ENCODE measurements at regions not wholly inside any gene's neighbourhood (a gene's known extent, or its start where the extent isn't known, plus 50 kb on each side); places are given as distances from the start of the nearest gene placed in this dataset.
A peak's percentile ranks its signal among the peaks of the same experiment; 100 is the strongest.

GRCh38 chr17:77279448-77280303 is 138.9 kb downstream of the SEC14L1 start:
- Mint-ChIP-seq H3K27me3 (peaks cover 0 to 16% of the 10 kb centered on the region in 2 donors), H3K9me3 (no peaks in the 10 kb centered on the region), H3K27ac (peak overlapping the region; percentile 48 to 80), H3K4me1 (peaks cover 14 to 18% (median 16%) of the 10 kb centered on the region in 3 donors), H3K36me3 (no peaks in the 10 kb centered on the region), H3K4me3 (peak overlapping the region; percentile 76 to 78 (median 77))
- no peaks in the 10 kb centered on the region for H3K36me3 ChIP-seq (ENCODE audit: control insufficient read depth in 2 of 2, extremely low read depth in 1 of 2, insufficient read depth in 1 of 2, low read length in 1 of 2)
- DNase-seq (no peak), ATAC-seq (replicated peaks in 1 of 4) (no peak)
- peaks cover 0 to 48% of the 10 kb centered on the region in 2 experiments for H3K27me3 ChIP-seq (replicated peaks in 1 of 2; ENCODE audit: control insufficient read depth in 2 of 2, extremely low read depth in 1 of 2, insufficient read depth in 2 of 2, low read length in 1 of 2)
- no peaks in the 10 kb centered on the region for H3K9me3 ChIP-seq
- CTCF ChIA-PET = no interaction called here
- no peak overlapping the region for H3K27ac ChIP-seq (ENCODE audit: low read length)
- H3K4me1 ChIP-seq (ENCODE audit: control insufficient read depth in 1 of 2, extremely low read depth in 1 of 2, insufficient read depth in 2 of 2, low read length in 2 of 2) = peaks cover 0 to 16% of the 10 kb centered on the region in 2 experiments
- WGBS (ENCODE audit: insufficient coverage) = 79% methylated on average over 7 of the region's 20 CpGs
- H3K4me3 ChIP-seq (ENCODE audit: control insufficient read depth in 1 of 2, extremely low read depth in 1 of 2, low read length in 1 of 2) = no peak overlapping the region
- POLR2A ChIA-PET = no interaction called here

DNA sequence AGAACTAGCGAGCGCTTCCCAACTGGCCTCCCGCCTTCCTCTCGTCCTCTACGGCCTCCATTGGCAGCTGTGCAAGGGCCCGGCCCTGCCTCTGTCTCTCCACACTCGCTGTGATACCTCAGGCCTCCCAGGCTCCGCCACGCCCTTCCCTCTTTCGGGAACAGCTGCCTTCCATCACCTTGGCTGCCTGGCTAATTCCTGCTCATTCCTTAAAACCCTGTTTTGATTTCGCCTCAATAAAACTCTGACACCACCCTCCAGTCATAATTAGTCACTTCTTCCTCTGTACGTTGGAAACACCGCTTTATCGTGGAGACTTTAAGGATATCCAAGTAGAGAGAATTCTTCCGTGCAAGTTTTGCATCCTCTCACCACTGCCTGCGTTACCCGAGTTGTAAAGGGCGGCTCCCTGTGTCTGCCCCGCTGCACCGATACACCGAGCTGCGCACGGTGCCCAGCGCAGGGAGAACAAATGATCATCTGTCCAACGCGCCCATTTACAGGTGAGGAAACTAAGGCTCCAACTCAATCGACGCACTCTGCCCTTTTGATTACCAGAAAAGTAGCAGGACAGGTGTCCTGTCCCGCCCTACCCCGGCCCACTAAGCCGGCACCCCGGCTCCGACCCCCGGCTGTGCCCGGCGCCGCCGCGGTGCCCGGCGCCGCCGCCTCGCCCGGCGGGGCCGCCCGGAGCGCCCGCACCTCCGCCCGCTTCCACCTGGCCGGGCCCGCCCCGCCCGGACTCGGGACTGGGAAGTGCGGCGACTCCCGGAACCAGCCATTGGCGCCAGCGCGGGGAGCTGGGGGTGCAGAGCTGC is 139.7 kb downstream of the SEC14L1 start:
- ChIA-PET POLR2A (no interaction called here), CTCF (interaction anchor here in 1 of 2 donors (1.0 kb wide), 1 partner anchor 9 kb away, joined by 3 read pairs; no protein-coding TSS in a partner anchor)
- WGBS (ENCODE audit: insufficient coverage) = 21% methylated on average over 62 of the region's 63 CpGs
- Histone ChIP-seq H3K36me3 (ENCODE audit: control insufficient read depth in 2 of 2, extremely low read depth in 1 of 2, insufficient read depth in 1 of 2, low read length in 1 of 2) (no peaks in the 10 kb centered on the region), H3K9me3 (no peaks in the 10 kb centered on the region), H3K4me3 (ENCODE audit: control insufficient read depth in 1 of 2, extremely low read depth in 1 of 2, low read length in 1 of 2) (peak overlapping the region; percentile 25 to 31), H3K27ac (ENCODE audit: low read length) (no peak overlapping the region), H3K4me1 (ENCODE audit: control insufficient read depth in 1 of 2, extremely low read depth in 1 of 2, insufficient read depth in 2 of 2, low read length in 2 of 2) (peaks cover 0 to 16% of the 10 kb centered on the region in 2 experiments), H3K27me3 (replicated peaks in 1 of 2; ENCODE audit: control insufficient read depth in 2 of 2, extremely low read depth in 1 of 2, insufficient read depth in 2 of 2, low read length in 1 of 2) (peaks cover 0 to 53% of the 10 kb centered on the region in 2 experiments)
- Mint-ChIP-seq H3K9me3 (no peaks in the 10 kb centered on the region), H3K4me1 (peaks cover 14 to 18% (median 16%) of the 10 kb centered on the region in 3 donors), H3K4me3 (peak overlapping the region; percentile 76 to 78 (median 77)), H3K36me3 (no peaks in the 10 kb centered on the region), H3K27ac (peak overlapping the region; percentile 52 to 80), H3K27me3 (peaks cover 0 to 16% of the 10 kb centered on the region in 2 donors)
- peak in 3 of 35 experiments; percentile 4 to 35 (median 13) for DNase-seq
- ATAC-seq (replicated peaks in 1 of 4) = peak; percentile 12 to 18 (median 14)

DNA sequence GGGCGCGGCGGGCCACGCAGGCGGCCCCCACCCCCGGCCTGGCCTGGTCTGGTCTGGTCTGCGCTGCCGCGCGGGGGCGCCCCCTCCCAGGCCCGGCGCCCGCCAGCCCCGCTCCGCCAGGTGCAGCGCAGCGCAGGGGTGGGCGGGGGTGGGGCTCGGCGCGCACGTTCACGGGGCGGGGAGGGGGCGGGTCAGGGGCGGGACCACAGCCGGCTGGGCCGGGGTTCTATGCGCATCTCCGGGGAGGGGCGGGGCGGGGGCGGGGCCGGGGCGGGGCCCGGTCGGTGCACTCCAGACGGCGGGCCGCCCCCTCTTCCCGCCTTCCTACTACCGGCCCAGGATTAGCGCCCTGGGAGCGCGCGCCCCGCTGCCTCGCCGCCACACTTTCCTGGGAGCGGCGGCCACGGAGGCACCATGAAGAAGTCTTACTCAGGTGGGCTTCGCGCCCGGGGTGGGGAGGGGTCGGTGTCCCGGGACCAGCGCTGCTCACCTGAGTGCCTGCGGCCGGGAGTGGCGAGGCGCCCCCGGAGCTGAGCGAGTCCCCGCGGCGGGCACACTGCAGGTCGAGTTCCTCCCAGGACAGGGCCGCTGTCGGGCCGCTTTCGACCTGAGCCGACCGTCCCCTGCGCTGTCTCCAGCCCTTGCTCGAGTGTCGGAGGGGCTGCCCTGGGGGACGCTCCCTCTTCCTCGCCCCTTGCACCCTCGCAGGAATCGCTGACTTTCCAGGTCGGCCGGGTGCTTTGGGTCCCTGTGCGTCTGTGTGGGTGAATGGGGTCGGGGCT is 140.5 kb downstream of the SEC14L1 start:
- 2% methylated on average over 72 of the region's 86 CpGs for WGBS (ENCODE audit: insufficient coverage)
- Mint-ChIP-seq H3K4me1 (peaks cover 14 to 22% (median 18%) of the 10 kb centered on the region in 3 donors), H3K9me3 (no peaks in the 10 kb centered on the region), H3K4me3 (peak overlapping the region; percentile 71 to 78 (median 77)), H3K27ac (peak overlapping the region; percentile 79 to 87), H3K36me3 (no peaks in the 10 kb centered on the region), H3K27me3 (peaks cover 0 to 16% of the 10 kb centered on the region in 2 donors)
- no peaks in the 10 kb centered on the region for H3K9me3 ChIP-seq
- ATAC-seq (replicated peaks in 1 of 4) (peak; percentile 94 to 96 (median 94)), DNase-seq (peak; percentile 7 to 83 (median 51))
- ChIA-PET POLR2A (interaction anchor here in 1 of 2 donors (0.7 kb wide), 1 partner anchor 74 kb away, joined by 3 read pairs; no protein-coding TSS in a partner anchor), CTCF (interaction anchor here in 1 of 2 donors (1.0 kb wide), 1 partner anchor 9 kb away, joined by 3 read pairs; no protein-coding TSS in a partner anchor)
- H3K4me1 ChIP-seq (ENCODE audit: control insufficient read depth in 1 of 2, extremely low read depth in 1 of 2, insufficient read depth in 2 of 2, low read length in 2 of 2) = peaks cover 0 to 22% of the 10 kb centered on the region in 2 experiments
- peak overlapping the region; percentile 47 to 66 for H3K4me3 ChIP-seq (ENCODE audit: control insufficient read depth in 1 of 2, extremely low read depth in 1 of 2, low read length in 1 of 2)
- peaks cover 0 to 61% of the 10 kb centered on the region in 2 experiments for H3K27me3 ChIP-seq (replicated peaks in 1 of 2; ENCODE audit: control insufficient read depth in 2 of 2, extremely low read depth in 1 of 2, insufficient read depth in 2 of 2, low read length in 1 of 2)
- no peak overlapping the region for H3K27ac ChIP-seq (ENCODE audit: low read length)
- H3K36me3 ChIP-seq (ENCODE audit: control insufficient read depth in 2 of 2, extremely low read depth in 1 of 2, insufficient read depth in 1 of 2, low read length in 1 of 2) = no peaks in the 10 kb centered on the region

DNA sequence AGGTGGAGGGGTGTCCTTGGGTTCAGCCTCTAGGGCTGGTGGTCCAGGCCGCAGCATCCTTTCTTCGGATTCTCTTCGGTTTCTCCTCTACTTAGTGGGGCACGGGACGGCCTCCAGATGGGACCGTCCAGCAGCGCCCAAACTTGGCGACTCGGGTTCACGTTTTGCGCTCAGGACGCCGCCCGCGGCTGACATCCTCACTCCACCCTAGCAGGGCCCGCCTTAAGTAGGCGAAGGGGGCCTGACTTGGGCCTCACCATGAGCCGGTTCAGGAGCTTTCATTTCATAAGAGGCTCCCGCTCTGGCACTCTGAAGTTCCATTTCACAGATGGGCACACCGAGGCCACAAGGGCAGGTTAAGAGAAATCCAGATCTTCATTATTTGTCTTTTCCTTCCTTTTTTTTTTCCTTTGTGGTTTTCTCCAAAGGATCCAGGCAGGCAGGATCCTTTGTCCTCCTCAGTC is 141.2 kb downstream of the SEC14L1 start:
- ChIA-PET CTCF (interaction anchor here in 1 of 2 donors (0.6 kb wide), 1 partner anchor 952 kb away, joined by 3 read pairs; no protein-coding TSS in a partner anchor), POLR2A (interaction anchor here in 1 of 2 donors (0.7 kb wide), 1 partner anchor 75 kb away, joined by 3 read pairs; no protein-coding TSS in a partner anchor)
- Mint-ChIP-seq H3K9me3 (no peaks in the 10 kb centered on the region), H3K27me3 (peaks cover 0 to 16% of the 10 kb centered on the region in 2 donors), H3K4me1 (peaks cover 14 to 22% (median 18%) of the 10 kb centered on the region in 3 donors), H3K4me3 (peak overlapping the region; percentile 71 to 78 (median 77)), H3K27ac (peak overlapping the region; percentile 79 to 87), H3K36me3 (no peaks in the 10 kb centered on the region)
- Histone ChIP-seq H3K36me3 (ENCODE audit: control insufficient read depth in 2 of 2, extremely low read depth in 1 of 2, insufficient read depth in 1 of 2, low read length in 1 of 2) (no peaks in the 10 kb centered on the region), H3K4me3 (ENCODE audit: control insufficient read depth in 1 of 2, extremely low read depth in 1 of 2, low read length in 1 of 2) (peak overlapping the region; percentile 47 to 66), H3K27me3 (replicated peaks in 1 of 2; ENCODE audit: control insufficient read depth in 2 of 2, extremely low read depth in 1 of 2, insufficient read depth in 2 of 2, low read length in 1 of 2) (peaks cover 0 to 67% of the 10 kb centered on the region in 2 experiments), H3K9me3 (no peaks in the 10 kb centered on the region), H3K27ac (ENCODE audit: low read length) (no peak overlapping the region), H3K4me1 (ENCODE audit: control insufficient read depth in 1 of 2, extremely low read depth in 1 of 2, insufficient read depth in 2 of 2, low read length in 2 of 2) (peaks cover 0 to 22% of the 10 kb centered on the region in 2 experiments)
- DNase-seq (no peak), ATAC-seq (replicated peaks in 1 of 4) (no peak)
- WGBS (ENCODE audit: insufficient coverage) = 83% methylated on average over 10 of the region's 20 CpGs

DNA sequence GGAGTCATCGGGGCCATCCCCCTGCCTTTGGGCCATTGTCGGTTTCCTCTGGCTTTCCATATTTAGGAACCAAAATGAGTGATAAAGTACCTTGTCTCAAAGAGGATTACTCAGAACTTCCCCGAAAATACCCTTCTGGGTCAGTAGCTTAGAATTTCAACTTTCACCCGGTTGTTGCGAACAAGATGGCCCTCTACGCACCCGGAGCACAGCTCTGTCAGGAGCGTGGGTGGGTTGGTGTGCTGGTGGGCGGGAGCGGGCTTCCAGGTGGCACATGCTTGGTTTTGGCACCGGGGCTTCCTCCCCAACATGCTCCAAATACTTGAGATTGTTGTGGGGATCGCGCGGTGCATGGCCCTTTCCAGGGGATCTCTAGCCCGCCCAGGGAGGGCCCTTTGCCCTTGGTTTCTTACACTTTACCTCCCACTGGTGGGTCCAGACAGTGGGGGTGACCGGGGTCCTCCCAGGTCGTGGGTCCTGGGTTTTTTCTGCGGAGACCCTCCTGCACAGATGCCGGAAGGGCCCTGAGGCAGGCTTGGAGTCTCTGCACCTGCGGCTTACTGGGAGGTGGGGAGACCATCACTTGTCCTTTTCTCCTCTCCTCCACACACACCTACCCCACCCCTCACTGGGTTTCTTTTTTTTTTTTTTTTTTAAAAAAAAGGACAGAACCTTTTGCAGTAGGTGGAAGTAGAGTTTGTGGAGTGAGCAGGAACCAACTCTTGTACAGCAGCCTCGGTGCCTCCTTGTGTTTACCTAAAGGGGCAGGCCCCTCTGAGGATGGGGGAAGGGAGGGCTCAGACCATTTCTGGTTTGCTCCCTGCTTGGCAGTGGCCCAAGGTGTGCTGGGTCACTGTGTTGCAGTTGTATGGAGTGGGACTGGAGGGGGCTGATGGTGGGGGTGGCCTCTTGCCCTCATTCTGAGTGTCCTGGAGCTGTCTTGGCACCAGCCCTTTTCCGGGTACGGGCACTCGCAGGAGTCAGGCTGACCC is 142.1 kb downstream of the SEC14L1 start:
- DNase-seq = no peak
- Histone ChIP-seq H3K4me1 (ENCODE audit: control insufficient read depth in 1 of 2, extremely low read depth in 1 of 2, insufficient read depth in 2 of 2, low read length in 2 of 2) (peaks cover 0 to 22% of the 10 kb centered on the region in 2 experiments), H3K4me3 (ENCODE audit: control insufficient read depth in 1 of 2, extremely low read depth in 1 of 2, low read length in 1 of 2) (no peak overlapping the region), H3K27ac (ENCODE audit: low read length) (no peak overlapping the region), H3K36me3 (ENCODE audit: control insufficient read depth in 2 of 2, extremely low read depth in 1 of 2, insufficient read depth in 1 of 2, low read length in 1 of 2) (no peaks in the 10 kb centered on the region), H3K9me3 (no peaks in the 10 kb centered on the region), H3K27me3 (replicated peaks in 1 of 2; ENCODE audit: control insufficient read depth in 2 of 2, extremely low read depth in 1 of 2, insufficient read depth in 2 of 2, low read length in 1 of 2) (peaks cover 0 to 74% of the 10 kb centered on the region in 2 experiments)
- H3K4me1 Mint-ChIP-seq = peaks cover 14 to 22% (median 16%) of the 10 kb centered on the region in 3 donors
- peak overlapping the region; percentile 71 to 78 (median 77) for H3K4me3 Mint-ChIP-seq
- ChIA-PET POLR2A (no interaction called here), CTCF (interaction anchor here (0.6 kb wide), 2 partner anchors 14 to 953 kb away, joined by 3 read pairs; no protein-coding TSS in a partner anchor)
- peaks cover 0 to 16% of the 10 kb centered on the region in 2 donors for H3K27me3 Mint-ChIP-seq
- WGBS (ENCODE audit: insufficient coverage) = 46% methylated on average over 7 of the region's 24 CpGs
- ATAC-seq (replicated peaks in 1 of 4) = no peak
- no peaks in the 10 kb centered on the region for H3K9me3 Mint-ChIP-seq
- peak overlapping the region; percentile 79 to 87 for H3K27ac Mint-ChIP-seq
- no peaks in the 10 kb centered on the region for H3K36me3 Mint-ChIP-seq
